Superior temporal gyrus (tissue), 1 donor: ENCODE measurements at regions not wholly inside any gene's neighbourhood (a gene's known extent, or its start where the extent isn't known, plus 50 kb on each side); places are given as distances from the start of the nearest gene placed in this dataset.
"Not testable (repeated sequence)": the region's sequence is repeated elsewhere in the genome, so short reads cannot be mapped to it uniquely, and the experiment has no call there.

ENCODE experiments used
- DNase-seq: peaks from one replicate; pipeline ENCODE4 v3.0.0-alpha.2; 2016; ENCODE audit errors: extremely low spot score

GRCh38 chr14:83981676-83982258, 1548.2 kb upstream of the FLRT2 start:
- not testable (repeated sequence) for DNase-seq

- no peak for DNase-seq
Observed at GRCh38 chr14:83988275-83988674, 1541.7 kb upstream of the FLRT2 start.

GRCh38 chr14:83991666-83992065, 1538.3 kb upstream of the FLRT2 start:
- no peak for DNase-seq

- no peak for DNase-seq
Observed at GRCh38 chr14:83992857-83993256, 1537.1 kb upstream of the FLRT2 start.

- DNase-seq, result no peak
Observed at GRCh38 chr14:83993545-83993944, 1536.4 kb upstream of the FLRT2 start.

- DNase-seq, result no peak
Observed at GRCh38 chr14:83994020-83994419, 1535.9 kb upstream of the FLRT2 start.

GRCh38 chr14:84001023-84001422, 1528.9 kb upstream of the FLRT2 start:
- no peak for DNase-seq

- DNase-seq, result no peak
Observed at GRCh38 chr14:84003346-84003745, 1526.6 kb upstream of the FLRT2 start.

GRCh38 chr14:84006643-84007155, 1523.2 kb upstream of the FLRT2 start:
- DNase-seq, result no peak

GRCh38 chr14:84013424-84013823, 1516.5 kb upstream of the FLRT2 start:
- DNase-seq, result no peak

GRCh38 chr14:84017495-84017894, 1512.4 kb upstream of the FLRT2 start:
- DNase-seq, result no peak

GRCh38 chr14:84021433-84021832, 1508.5 kb upstream of the FLRT2 start:
- no peak for DNase-seq

- no peak for DNase-seq
Observed at GRCh38 chr14:84024231-84024820, 1505.6 kb upstream of the FLRT2 start.

GRCh38 chr14:84025106-84026012, 1504.6 kb upstream of the FLRT2 start:
- no peak for DNase-seq

GRCh38 chr14:84027351-84027750, 1502.6 kb upstream of the FLRT2 start:
- DNase-seq, result no peak

- no peak for DNase-seq
Observed at GRCh38 chr14:84028080-84028604, 1501.8 kb upstream of the FLRT2 start.

- no peak for DNase-seq
Observed at GRCh38 chr14:84029246-84029645, 1500.7 kb upstream of the FLRT2 start.

GRCh38 chr14:84029720-84030119, 1500.2 kb upstream of the FLRT2 start:
- no peak for DNase-seq

GRCh38 chr14:84036840-84037239, 1493.1 kb upstream of the FLRT2 start:
- DNase-seq, result no peak

GRCh38 chr14:84037593-84037992, 1492.4 kb upstream of the FLRT2 start:
- no peak for DNase-seq

GRCh38 chr14:84040101-84040500, 1489.8 kb upstream of the FLRT2 start:
- DNase-seq, result no peak

GRCh38 chr14:84041421-84041820, 1488.5 kb upstream of the FLRT2 start:
- DNase-seq, result no peak
